K562 (cell line): ENCODE measurements at regions not wholly inside any gene's neighbourhood (a gene's known extent, or its start where the extent isn't known, plus 50 kb on each side); places are given as distances from the start of the nearest gene placed in this dataset.

ENCODE experiments used
- ARID1B ChIP-seq: fragments of 450-650 bp; IDR thresholded peaks from 2 replicates; pipeline ENCODE4 v1.6.1; 2016; ENCODE audit warnings: antibody characterized with exemption, mild to moderate bottlenecking, inconsistent platforms
- CCNT2 ChIP-seq: IDR thresholded peaks from 2 replicates; pipeline ENCODE4 v1.6.1; 2011; ENCODE audit warnings: borderline replicate concordance, low read depth, mild to moderate bottlenecking, moderate library complexity, mixed read lengths, low read length; ENCODE audit not compliant: insufficient read length; ENCODE audit errors: extremely low read depth
- NFIX ChIP-seq: fragments of 250-450 bp; sonication (Bioruptor Pico); IDR thresholded peaks from 2 replicates; pipeline ENCODE4 v1.4.0; 2020; ENCODE audit warnings: low read depth, mild to moderate bottlenecking, moderate library complexity
- SREBF2 ChIP-seq: sonication (generic); formaldehyde crosslinking; IDR thresholded peaks from 2 replicates; pipeline ENCODE4 v1.4.0; 2020; ENCODE audit warnings: mild to moderate bottlenecking, missing genetic modification reagents
- TF ChIP-seq, protein P1 (sequence below), 3 experiments: fragments of 200-800 bp in 1 of 3; fragments of 250-450 bp in 1 of 3; fragments of 450-650 bp in 1 of 3; sonication (Bioruptor Pico) in 1 of 3; sonication (Bioruptor generic) in 1 of 3; formaldehyde crosslinking in 1 of 3; IDR thresholded peaks; 2 replicates each; pipeline versions ENCODE4 v1.6.1 to v1.8.0; 2016 to 2022; ENCODE audit warnings: mild to moderate bottlenecking in 2 of 3, missing genetic modification characterization in 2 of 3, missing compliant biosample characterization in 1 of 3, moderate library complexity in 1 of 3
- TF ChIP-seq, protein P2 (sequence below): fragments of 200-400 bp; formaldehyde crosslinking; IDR thresholded peaks from 2 replicates; pipeline ENCODE4 v1.6.1; 2017; ENCODE audit warnings: mild to moderate bottlenecking, low read depth, low read length, moderate library complexity
- TF ChIP-seq, protein P3 (sequence below): sonication (generic); formaldehyde crosslinking; IDR thresholded peaks from 2 replicates; pipeline ENCODE4 v1.8.0; 2023; ENCODE audit warnings: missing genetic modification reagents, mild to moderate bottlenecking, borderline replicate concordance

DNA sequence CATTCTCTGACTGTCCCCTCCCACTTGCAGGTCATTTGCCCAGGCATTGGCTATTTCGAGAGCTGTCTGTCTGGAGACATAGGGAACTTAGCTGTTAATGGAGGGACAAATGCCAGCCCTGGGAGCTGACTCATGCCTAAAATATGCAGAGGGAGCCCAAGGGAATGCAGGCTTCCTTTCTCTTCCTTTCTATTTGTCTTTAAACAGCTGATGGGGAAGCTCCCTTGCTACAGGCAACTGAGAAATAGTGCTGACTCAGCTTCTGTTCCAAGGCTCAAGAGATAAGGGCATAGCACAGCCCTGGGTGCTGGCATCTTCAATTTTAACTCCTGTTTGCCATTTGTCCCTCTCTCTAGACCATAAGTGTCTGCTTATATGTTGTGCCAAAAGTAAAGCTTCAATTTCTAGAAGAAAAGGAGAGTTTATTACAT is 82.7 kb upstream of the C1GALT1 start (continued):
- TF ChIP-seq, protein P1, sequence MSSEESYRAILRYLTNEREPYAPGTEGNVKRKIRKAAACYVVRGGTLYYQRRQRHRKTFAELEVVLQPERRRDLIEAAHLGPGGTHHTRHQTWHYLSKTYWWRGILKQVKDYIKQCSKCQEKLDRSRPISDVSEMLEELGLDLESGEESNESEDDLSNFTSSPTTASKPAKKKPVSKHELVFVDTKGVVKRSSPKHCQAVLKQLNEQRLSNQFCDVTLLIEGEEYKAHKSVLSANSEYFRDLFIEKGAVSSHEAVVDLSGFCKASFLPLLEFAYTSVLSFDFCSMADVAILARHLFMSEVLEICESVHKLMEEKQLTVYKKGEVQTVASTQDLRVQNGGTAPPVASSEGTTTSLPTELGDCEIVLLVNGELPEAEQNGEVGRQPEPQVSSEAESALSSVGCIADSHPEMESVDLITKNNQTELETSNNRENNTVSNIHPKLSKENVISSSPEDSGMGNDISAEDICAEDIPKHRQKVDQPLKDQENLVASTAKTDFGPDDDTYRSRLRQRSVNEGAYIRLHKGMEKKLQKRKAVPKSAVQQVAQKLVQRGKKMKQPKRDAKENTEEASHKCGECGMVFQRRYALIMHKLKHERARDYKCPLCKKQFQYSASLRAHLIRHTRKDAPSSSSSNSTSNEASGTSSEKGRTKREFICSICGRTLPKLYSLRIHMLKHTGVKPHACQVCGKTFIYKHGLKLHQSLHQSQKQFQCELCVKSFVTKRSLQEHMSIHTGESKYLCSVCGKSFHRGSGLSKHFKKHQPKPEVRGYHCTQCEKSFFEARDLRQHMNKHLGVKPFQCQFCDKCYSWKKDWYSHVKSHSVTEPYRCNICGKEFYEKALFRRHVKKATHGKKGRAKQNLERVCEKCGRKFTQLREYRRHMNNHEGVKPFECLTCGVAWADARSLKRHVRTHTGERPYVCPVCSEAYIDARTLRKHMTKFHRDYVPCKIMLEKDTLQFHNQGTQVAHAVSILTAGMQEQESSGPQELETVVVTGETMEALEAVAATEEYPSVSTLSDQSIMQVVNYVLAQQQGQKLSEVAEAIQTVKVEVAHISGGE (CRISPR knock-in tag; IDR thresholded peaks at IDR 0.05), result 0 out of 6 replicates have a peak, but pooled peaks of 1 of the 3 experiments have one; percentile 20
- TF ChIP-seq, protein P2, sequence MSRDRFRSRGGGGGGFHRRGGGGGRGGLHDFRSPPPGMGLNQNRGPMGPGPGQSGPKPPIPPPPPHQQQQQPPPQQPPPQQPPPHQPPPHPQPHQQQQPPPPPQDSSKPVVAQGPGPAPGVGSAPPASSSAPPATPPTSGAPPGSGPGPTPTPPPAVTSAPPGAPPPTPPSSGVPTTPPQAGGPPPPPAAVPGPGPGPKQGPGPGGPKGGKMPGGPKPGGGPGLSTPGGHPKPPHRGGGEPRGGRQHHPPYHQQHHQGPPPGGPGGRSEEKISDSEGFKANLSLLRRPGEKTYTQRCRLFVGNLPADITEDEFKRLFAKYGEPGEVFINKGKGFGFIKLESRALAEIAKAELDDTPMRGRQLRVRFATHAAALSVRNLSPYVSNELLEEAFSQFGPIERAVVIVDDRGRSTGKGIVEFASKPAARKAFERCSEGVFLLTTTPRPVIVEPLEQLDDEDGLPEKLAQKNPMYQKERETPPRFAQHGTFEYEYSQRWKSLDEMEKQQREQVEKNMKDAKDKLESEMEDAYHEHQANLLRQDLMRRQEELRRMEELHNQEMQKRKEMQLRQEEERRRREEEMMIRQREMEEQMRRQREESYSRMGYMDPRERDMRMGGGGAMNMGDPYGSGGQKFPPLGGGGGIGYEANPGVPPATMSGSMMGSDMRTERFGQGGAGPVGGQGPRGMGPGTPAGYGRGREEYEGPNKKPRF, result no peak
- TF ChIP-seq, protein P3, sequence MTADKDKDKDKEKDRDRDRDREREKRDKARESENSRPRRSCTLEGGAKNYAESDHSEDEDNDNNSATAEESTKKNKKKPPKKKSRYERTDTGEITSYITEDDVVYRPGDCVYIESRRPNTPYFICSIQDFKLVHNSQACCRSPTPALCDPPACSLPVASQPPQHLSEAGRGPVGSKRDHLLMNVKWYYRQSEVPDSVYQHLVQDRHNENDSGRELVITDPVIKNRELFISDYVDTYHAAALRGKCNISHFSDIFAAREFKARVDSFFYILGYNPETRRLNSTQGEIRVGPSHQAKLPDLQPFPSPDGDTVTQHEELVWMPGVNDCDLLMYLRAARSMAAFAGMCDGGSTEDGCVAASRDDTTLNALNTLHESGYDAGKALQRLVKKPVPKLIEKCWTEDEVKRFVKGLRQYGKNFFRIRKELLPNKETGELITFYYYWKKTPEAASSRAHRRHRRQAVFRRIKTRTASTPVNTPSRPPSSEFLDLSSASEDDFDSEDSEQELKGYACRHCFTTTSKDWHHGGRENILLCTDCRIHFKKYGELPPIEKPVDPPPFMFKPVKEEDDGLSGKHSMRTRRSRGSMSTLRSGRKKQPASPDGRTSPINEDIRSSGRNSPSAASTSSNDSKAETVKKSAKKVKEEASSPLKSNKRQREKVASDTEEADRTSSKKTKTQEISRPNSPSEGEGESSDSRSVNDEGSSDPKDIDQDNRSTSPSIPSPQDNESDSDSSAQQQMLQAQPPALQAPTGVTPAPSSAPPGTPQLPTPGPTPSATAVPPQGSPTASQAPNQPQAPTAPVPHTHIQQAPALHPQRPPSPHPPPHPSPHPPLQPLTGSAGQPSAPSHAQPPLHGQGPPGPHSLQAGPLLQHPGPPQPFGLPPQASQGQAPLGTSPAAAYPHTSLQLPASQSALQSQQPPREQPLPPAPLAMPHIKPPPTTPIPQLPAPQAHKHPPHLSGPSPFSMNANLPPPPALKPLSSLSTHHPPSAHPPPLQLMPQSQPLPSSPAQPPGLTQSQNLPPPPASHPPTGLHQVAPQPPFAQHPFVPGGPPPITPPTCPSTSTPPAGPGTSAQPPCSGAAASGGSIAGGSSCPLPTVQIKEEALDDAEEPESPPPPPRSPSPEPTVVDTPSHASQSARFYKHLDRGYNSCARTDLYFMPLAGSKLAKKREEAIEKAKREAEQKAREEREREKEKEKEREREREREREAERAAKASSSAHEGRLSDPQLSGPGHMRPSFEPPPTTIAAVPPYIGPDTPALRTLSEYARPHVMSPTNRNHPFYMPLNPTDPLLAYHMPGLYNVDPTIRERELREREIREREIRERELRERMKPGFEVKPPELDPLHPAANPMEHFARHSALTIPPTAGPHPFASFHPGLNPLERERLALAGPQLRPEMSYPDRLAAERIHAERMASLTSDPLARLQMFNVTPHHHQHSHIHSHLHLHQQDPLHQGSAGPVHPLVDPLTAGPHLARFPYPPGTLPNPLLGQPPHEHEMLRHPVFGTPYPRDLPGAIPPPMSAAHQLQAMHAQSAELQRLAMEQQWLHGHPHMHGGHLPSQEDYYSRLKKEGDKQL (CRISPR knock-in tag), result no peak
- TF ChIP-seq SREBF2 (CRISPR knock-in tag) (no peak), ARID1B (peak; percentile 90), CCNT2 (peak; percentile 80), NFIX (CRISPR knock-in tag) (no peak)
